Calu3 (cell line): ENCODE measurements at regions not wholly inside any gene's neighbourhood (a gene's known extent, or its start where the extent isn't known, plus 50 kb on each side); places are given as distances from the start of the nearest gene placed in this dataset.

ENCODE experiments used
- BruUV-seq: library from RNA; stranded (reverse); fragments of 400-500 nt; replicated peaks from 2 replicates; lab custom pipeline; 2021; lab: Mats Ljungman, UMichigan
- CTCF ChIA-PET: fragments of 300-600 bp; sonication (Branson Sonifier 250); formaldehyde crosslinking; loops from one replicate; lab custom pipeline; 2022; ENCODE audit warnings: antibody characterized with exemption; lab: Charles Lee
- DNase-seq: peaks from one replicate; pipeline ENCODE4 v3.0.0; 2022
- H3K27ac Mint-ChIP-seq: one replicate; pipeline ENCODE4 v1.8.0; 2022; ENCODE audit warnings: mixed read lengths; ENCODE audit not compliant: unreplicated experiment
- H3K27me3 Mint-ChIP-seq: one replicate; pipeline ENCODE4 v1.8.0; 2022; ENCODE audit warnings: mixed read lengths; ENCODE audit not compliant: unreplicated experiment
- H3K36me3 Mint-ChIP-seq: one replicate; pipeline ENCODE4 v1.8.0; 2022; ENCODE audit warnings: mild to moderate bottlenecking, moderate library complexity, mixed read lengths; ENCODE audit not compliant: insufficient read depth, unreplicated experiment
- H3K4me1 Mint-ChIP-seq: one replicate; pipeline ENCODE4 v1.8.0; 2022; ENCODE audit warnings: mild to moderate bottlenecking, low read depth, mixed read lengths; ENCODE audit not compliant: unreplicated experiment
- H3K4me3 Mint-ChIP-seq: one replicate; pipeline ENCODE4 v1.8.0; 2022; ENCODE audit warnings: mild to moderate bottlenecking, low read depth, moderate library complexity, mixed read lengths; ENCODE audit not compliant: unreplicated experiment
- H3K9me3 Mint-ChIP-seq: one replicate; pipeline ENCODE4 v1.8.0; 2022; ENCODE audit warnings: low read depth, mixed read lengths; ENCODE audit not compliant: unreplicated experiment
- CTCF ChIP-seq: fragments of 200-600 bp; IDR thresholded peaks from one replicate; pipeline ENCODE4 v1.8.0; 2022; ENCODE audit warnings: antibody characterized with exemption; ENCODE audit not compliant: unreplicated experiment
- intact Hi-C: fragments of 100-400 bp; cut with micrococcal nuclease; formaldehyde crosslinking; loops from one replicate; pipeline ENCODE4 v1.10.0; 2022; ENCODE audit not compliant: unreplicated experiment

DNA sequence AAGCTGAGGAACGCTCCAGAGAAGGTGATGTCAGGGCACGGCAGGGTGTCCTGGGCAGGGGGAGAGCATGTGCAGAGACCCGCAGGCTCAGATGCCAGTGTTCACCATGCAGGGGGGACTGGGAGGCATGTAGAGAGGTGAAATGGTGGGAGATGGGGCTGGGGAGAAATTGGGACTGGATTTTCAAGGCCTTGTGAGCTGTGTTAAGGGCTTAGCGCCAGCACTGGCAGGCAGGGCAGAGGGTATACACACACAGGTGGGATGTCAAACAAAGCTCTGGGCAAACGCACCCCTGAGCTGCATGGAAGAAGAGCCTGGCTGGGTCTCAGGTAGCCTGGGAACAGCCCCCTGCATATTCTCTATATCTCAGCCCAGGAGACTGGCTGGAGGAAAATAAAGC, 282.7 kb downstream of the SHQ1 start:
- no peak for TF ChIP-seq CTCF
- CTCF ChIA-PET = no interaction called here
- no TSS peak for BruUV-seq
- Mint-ChIP-seq H3K9me3 (peaks cover 3% of the 10 kb centered on the region), H3K4me3 (no peak overlapping the region), H3K4me1 (peaks cover 8% of the 10 kb centered on the region), H3K27ac (no peak overlapping the region), H3K36me3 (no peaks in the 10 kb centered on the region), H3K27me3 (no peaks in the 10 kb centered on the region)
- no peak for DNase-seq
- intact Hi-C loops = no loop called here

DNA sequence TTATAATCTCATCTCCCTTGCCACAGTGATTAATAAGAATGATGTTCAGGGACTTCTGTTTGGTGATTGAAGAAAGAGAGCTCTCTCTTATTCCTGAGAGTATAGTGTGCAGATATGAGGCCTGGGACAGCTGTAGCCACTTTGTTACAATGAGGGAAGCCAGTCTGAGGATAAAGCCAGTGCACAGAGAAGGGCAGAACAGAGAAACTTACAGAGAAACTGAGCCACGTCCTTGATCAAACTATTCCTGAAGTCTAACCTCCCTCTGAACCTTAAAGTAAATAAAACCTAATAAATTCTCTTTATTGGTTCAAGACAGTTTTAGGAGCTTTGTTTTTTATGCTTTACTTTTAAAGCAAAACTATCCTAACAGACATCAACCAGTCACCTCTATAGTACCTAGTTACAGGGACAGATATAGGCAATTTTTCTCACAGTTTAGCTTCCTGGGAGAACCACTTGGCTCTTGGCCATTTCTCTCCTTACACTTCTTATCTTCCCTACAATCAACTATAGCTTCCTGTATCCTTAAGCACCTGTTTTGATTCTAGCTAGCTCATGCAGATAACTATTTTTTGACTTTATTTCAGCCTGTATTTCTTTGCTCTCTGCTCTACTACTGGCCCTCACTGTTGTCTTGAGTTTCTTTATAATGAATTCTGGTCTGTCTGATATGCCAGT, 284.4 kb downstream of the SHQ1 start:
- Mint-ChIP-seq H3K27me3 (no peaks in the 10 kb centered on the region), H3K9me3 (peaks cover 3% of the 10 kb centered on the region), H3K36me3 (no peaks in the 10 kb centered on the region), H3K4me3 (no peak overlapping the region), H3K27ac (no peak overlapping the region), H3K4me1 (peaks cover 8% of the 10 kb centered on the region)
- TF ChIP-seq CTCF = no peak
- intact Hi-C loops = no loop called here
- BruUV-seq = no TSS peak
- DNase-seq = no peak
- CTCF ChIA-PET = no interaction called here

- H3K9me3 Mint-ChIP-seq = peaks cover 10% of the 10 kb centered on the region
- BruUV-seq = no TSS peak
- no peaks in the 10 kb centered on the region for H3K36me3 Mint-ChIP-seq
- intact Hi-C loops = no loop called here
- TF ChIP-seq CTCF = no peak
- no peak overlapping the region for H3K27ac Mint-ChIP-seq
- CTCF ChIA-PET = no interaction called here
- no peak overlapping the region for H3K4me3 Mint-ChIP-seq
- H3K4me1 Mint-ChIP-seq = peaks cover 8% of the 10 kb centered on the region
- DNase-seq = no peak
- no peaks in the 10 kb centered on the region for H3K27me3 Mint-ChIP-seq
Observed at GRCh38 chr3:72560846-72561675, 287.2 kb downstream of the SHQ1 start.

DNA sequence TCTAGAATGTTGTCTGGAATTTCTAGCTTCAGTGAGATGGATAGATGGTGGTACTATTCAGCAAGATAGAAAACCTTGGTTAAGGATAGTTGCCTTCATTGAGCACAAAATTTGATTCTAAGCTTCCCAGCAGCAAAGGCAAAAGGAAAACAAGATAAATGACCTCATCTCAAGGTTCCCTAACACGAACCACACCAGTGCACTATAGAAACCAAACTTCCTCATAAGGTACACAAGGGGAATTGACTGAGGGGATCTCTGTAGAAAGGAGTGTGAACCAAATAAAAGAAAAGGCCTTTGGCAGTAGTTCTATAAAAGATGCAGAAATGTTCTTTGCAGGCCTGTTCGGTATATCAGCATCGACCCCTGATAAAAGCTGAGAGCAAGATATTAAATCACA, 288.9 kb downstream of the SHQ1 start:
- H3K4me3 Mint-ChIP-seq = no peak overlapping the region
- CTCF ChIA-PET = no interaction called here
- no TSS peak for BruUV-seq

More for the DNA sequence above, 288.9 kb downstream of the SHQ1 start:
- no peak for TF ChIP-seq CTCF
- peaks cover 10% of the 10 kb centered on the region for H3K9me3 Mint-ChIP-seq
- peaks cover 8% of the 10 kb centered on the region for H3K4me1 Mint-ChIP-seq
- H3K27ac Mint-ChIP-seq = no peak overlapping the region
- no peaks in the 10 kb centered on the region for H3K27me3 Mint-ChIP-seq
- no peaks in the 10 kb centered on the region for H3K36me3 Mint-ChIP-seq
- DNase-seq = no peak
- intact Hi-C loops = no loop called here
